Right hindlimb (tissue), 1 donor: ENCODE measurements at regions not wholly inside any gene's neighbourhood (a gene's known extent, or its start where the extent isn't known, plus 50 kb on each side); places are given as distances from the start of the nearest gene placed in this dataset.
"Not testable (repeated sequence)": the region's sequence is repeated elsewhere in the genome, so short reads cannot be mapped to it uniquely, and the experiment has no call there.

Experiments used
- DNase-seq: peaks from one replicate; pipeline ENCODE4 v3.0.0-alpha.2; 2018

GRCh38 chr17:69677130-69677529 is 262.6 kb downstream of the MAP2K6 start:
- DNase-seq: no peak

- no peak for DNase-seq
Measured at GRCh38 chr17:69678206-69678605, 263.7 kb downstream of the MAP2K6 start.

- DNase-seq: no peak
Measured at GRCh38 chr17:69679829-69680228, 265.3 kb downstream of the MAP2K6 start.

GRCh38 chr17:69684251-69684650 is 269.8 kb downstream of the MAP2K6 start:
- DNase-seq: no peak

GRCh38 chr17:69685150-69685549 is 270.7 kb downstream of the MAP2K6 start:
- DNase-seq: not testable (repeated sequence)

- no peak for DNase-seq
Measured at GRCh38 chr17:69690531-69690930, 276.0 kb downstream of the MAP2K6 start.

- no peak for DNase-seq
Measured at GRCh38 chr17:69692171-69692570, 277.7 kb downstream of the MAP2K6 start.

- DNase-seq: no peak
Measured at GRCh38 chr17:69695646-69696045, 281.1 kb downstream of the MAP2K6 start.

- DNase-seq: peak; percentile 43
Measured at GRCh38 chr17:69696650-69697049, 282.2 kb downstream of the MAP2K6 start.

- not testable (repeated sequence) for DNase-seq
Measured at GRCh38 chr17:69698352-69698751, 283.9 kb downstream of the MAP2K6 start.

GRCh38 chr17:69702078-69702477 is 287.6 kb downstream of the MAP2K6 start:
- no peak for DNase-seq

GRCh38 chr17:69703751-69704150 is 289.3 kb downstream of the MAP2K6 start:
- DNase-seq: no peak

GRCh38 chr17:69704935-69705334 is 290.4 kb downstream of the MAP2K6 start:
- DNase-seq: no peak

GRCh38 chr17:69706127-69706526 is 291.6 kb downstream of the MAP2K6 start:
- DNase-seq: no peak

- DNase-seq: no peak
Measured at GRCh38 chr17:69709441-69709840, 294.9 kb downstream of the MAP2K6 start.

- no peak for DNase-seq
Measured at GRCh38 chr17:69710926-69711325, 296.4 kb downstream of the MAP2K6 start.

- DNase-seq: no peak
Measured at GRCh38 chr17:69711541-69711940, 297.0 kb downstream of the MAP2K6 start.

- DNase-seq: no peak
Measured at GRCh38 chr17:69712801-69713311, 298.4 kb downstream of the MAP2K6 start.

GRCh38 chr17:69713815-69714214 is 299.3 kb downstream of the MAP2K6 start:
- no peak for DNase-seq

GRCh38 chr17:69714669-69715068 is 300.2 kb downstream of the MAP2K6 start:
- no peak for DNase-seq

- no peak for DNase-seq
Measured at GRCh38 chr17:69715656-69716055, 301.2 kb downstream of the MAP2K6 start.

GRCh38 chr17:69716556-69716955 is 302.1 kb downstream of the MAP2K6 start:
- DNase-seq: no peak

- DNase-seq: no peak
Measured at GRCh38 chr17:69717214-69717613, 302.7 kb downstream of the MAP2K6 start.

GRCh38 chr17:69717819-69718218 is 303.3 kb downstream of the MAP2K6 start:
- DNase-seq: no peak

- DNase-seq: no peak
Measured at GRCh38 chr17:69719474-69720048, 305.1 kb downstream of the MAP2K6 start.
